ENCODE measurements at regions not wholly inside any gene's neighbourhood (a gene's known extent, or its start where the extent isn't known, plus 50 kb on each side); places are given as distances from the start of the nearest gene placed in this dataset.

DNA sequence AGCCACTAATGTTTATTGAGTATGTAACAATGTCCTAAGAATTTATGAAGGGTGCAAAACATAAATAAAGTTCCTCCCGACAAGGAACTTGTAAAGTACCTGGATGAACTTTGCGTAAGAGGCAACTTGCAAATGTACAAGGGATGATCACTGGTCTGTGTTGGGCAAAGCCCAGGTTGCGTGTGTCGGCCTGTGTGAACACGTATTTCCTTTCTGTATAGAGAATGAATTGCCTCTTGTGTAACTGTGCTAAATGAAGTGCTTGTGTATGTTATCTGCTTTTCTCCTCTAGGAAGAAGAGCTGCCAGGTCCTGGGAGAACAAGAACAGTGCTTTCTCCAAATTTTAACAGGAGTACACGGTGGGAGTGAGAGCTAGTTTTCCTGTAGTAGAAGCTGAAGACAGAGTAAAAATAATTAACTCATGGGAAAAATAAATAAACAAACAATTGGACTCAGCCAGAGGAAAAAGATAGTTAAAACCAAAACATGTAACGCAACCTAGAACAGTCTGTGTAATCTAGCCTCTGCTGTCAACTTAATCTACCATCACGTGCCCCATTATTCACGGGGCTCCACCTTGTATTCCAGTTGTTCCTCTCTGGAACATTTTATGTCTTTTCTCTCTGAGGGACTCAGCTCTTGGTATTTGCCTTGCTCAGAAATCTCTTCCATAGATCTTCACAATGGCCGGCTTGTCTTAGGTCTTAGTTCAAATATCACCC is 83.7 kb upstream of the RASGRP1 start:
- no peaks in the 10 kb centered on the region for H3K36me3 Mint-ChIP-seq (ENCODE audit: unreplicated experiment)
- no peak for DNase-seq (ENCODE audit: extremely low spot score, unreplicated experiment)
- no peak overlapping the region for H3K4me3 Mint-ChIP-seq (ENCODE audit: unreplicated experiment)
- no peak overlapping the region for H3K27ac Mint-ChIP-seq (ENCODE audit: unreplicated experiment)
- peaks cover 72% of the 10 kb centered on the region for H3K27me3 Mint-ChIP-seq (ENCODE audit: unreplicated experiment)
- no peaks in the 10 kb centered on the region for H3K9me3 Mint-ChIP-seq (ENCODE audit: unreplicated experiment)
- TF ChIP-seq CTCF (IDR thresholded peaks at IDR 0.05), result no peak
- H3K4me1 Mint-ChIP-seq (ENCODE audit: unreplicated experiment), result no peaks in the 10 kb centered on the region

GRCh38 chr15:38650384-38650783 is 85.8 kb upstream of the RASGRP1 start:
- Mint-ChIP-seq H3K27me3 (ENCODE audit: unreplicated experiment) (peaks cover 66% of the 10 kb centered on the region), H3K4me1 (ENCODE audit: unreplicated experiment) (no peaks in the 10 kb centered on the region), H3K9me3 (ENCODE audit: unreplicated experiment) (no peaks in the 10 kb centered on the region), H3K4me3 (ENCODE audit: unreplicated experiment) (no peak overlapping the region), H3K36me3 (ENCODE audit: unreplicated experiment) (no peaks in the 10 kb centered on the region), H3K27ac (ENCODE audit: unreplicated experiment) (no peak overlapping the region)
- TF ChIP-seq CTCF (IDR thresholded peaks at IDR 0.05), result no peak
- DNase-seq (ENCODE audit: extremely low spot score, unreplicated experiment), result no peak

GRCh38 chr15:38650936-38651327 is 86.3 kb upstream of the RASGRP1 start:
- DNase-seq (ENCODE audit: extremely low spot score, unreplicated experiment), result no peak
- Mint-ChIP-seq H3K27ac (ENCODE audit: unreplicated experiment) (no peak overlapping the region), H3K36me3 (ENCODE audit: unreplicated experiment) (no peaks in the 10 kb centered on the region), H3K4me1 (ENCODE audit: unreplicated experiment) (no peaks in the 10 kb centered on the region), H3K27me3 (ENCODE audit: unreplicated experiment) (peaks cover 66% of the 10 kb centered on the region), H3K4me3 (ENCODE audit: unreplicated experiment) (no peak overlapping the region), H3K9me3 (ENCODE audit: unreplicated experiment) (no peaks in the 10 kb centered on the region)
- TF ChIP-seq CTCF (IDR thresholded peaks at IDR 0.05), result no peak

GRCh38 chr15:38651328-38652038 is 86.9 kb upstream of the RASGRP1 start:
- Mint-ChIP-seq H3K36me3 (ENCODE audit: unreplicated experiment) (no peaks in the 10 kb centered on the region), H3K4me1 (ENCODE audit: unreplicated experiment) (no peaks in the 10 kb centered on the region), H3K27ac (ENCODE audit: unreplicated experiment) (no peak overlapping the region), H3K9me3 (ENCODE audit: unreplicated experiment) (no peaks in the 10 kb centered on the region), H3K27me3 (ENCODE audit: unreplicated experiment) (peaks cover 66% of the 10 kb centered on the region), H3K4me3 (ENCODE audit: unreplicated experiment) (no peak overlapping the region)
- TF ChIP-seq CTCF (IDR thresholded peaks at IDR 0.05), result no peak
- DNase-seq (ENCODE audit: extremely low spot score, unreplicated experiment), result no peak

DNA sequence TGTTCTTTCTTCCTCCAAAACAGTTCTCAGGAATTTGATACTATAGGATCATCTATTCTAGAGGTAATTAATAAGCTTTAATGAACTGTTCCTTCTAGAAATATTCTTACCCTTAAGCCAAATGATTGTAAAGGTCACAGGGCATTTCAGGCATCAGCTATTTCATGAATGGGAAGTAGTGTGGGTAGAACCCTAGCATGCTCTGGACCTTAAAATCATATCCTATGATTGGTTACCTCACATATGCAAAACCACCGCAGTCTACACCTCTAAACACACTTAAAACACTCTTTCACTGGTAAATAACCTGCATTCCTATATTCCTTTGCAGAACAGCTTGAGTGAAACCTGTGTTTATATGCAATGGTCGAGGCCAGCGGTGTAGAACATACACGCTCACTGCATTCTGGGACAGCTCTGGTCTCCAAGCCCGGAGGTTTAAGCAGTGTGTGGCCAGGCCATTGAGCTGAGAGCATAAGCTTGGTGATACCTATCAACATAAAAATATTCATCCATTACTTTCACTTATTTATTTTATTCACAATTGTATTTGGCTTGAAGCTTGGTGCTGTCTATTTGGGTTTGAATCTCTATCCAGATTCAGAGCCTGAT is 87.7 kb upstream of the RASGRP1 start:
- H3K27me3 Mint-ChIP-seq (ENCODE audit: unreplicated experiment), result peaks cover 59% of the 10 kb centered on the region
- H3K4me1 Mint-ChIP-seq (ENCODE audit: unreplicated experiment), result no peaks in the 10 kb centered on the region
- H3K9me3 Mint-ChIP-seq (ENCODE audit: unreplicated experiment), result no peaks in the 10 kb centered on the region
- no peaks in the 10 kb centered on the region for H3K36me3 Mint-ChIP-seq (ENCODE audit: unreplicated experiment)
- H3K4me3 Mint-ChIP-seq (ENCODE audit: unreplicated experiment), result no peak overlapping the region
- no peak for DNase-seq (ENCODE audit: extremely low spot score, unreplicated experiment)
- H3K27ac Mint-ChIP-seq (ENCODE audit: unreplicated experiment), result no peak overlapping the region
- no peak for TF ChIP-seq CTCF (IDR thresholded peaks at IDR 0.05)

Data from osteocyte (in vitro differentiated cells).